Liver (tissue), 7 donors: ENCODE measurements at regions not wholly inside any gene's neighbourhood (a gene's known extent, or its start where the extent isn't known, plus 50 kb on each side); places are given as distances from the start of the nearest gene placed in this dataset.

Experiments
- DNase-seq: peaks from one replicate; pipeline ENCODE4 v3.0.0-alpha.2; 2017; ENCODE audit warnings: low spot score
- H3K27ac ChIP-seq, 2 donors: one replicate each; pipeline ENCODE4 v1.7.0; 2013; ENCODE audit warnings: inconsistent platforms in 2 of 2, low read length in 2 of 2, control low read depth in 1 of 2, low read depth in 1 of 2, mild to moderate bottlenecking in 1 of 2
- H3K27me3 ChIP-seq, 4 donors: one replicate each; pipeline versions ENCODE4 v1.6.1 to v1.7.0; 2013; ENCODE audit warnings: low read length in 3 of 4, inconsistent platforms in 1 of 4, mild to moderate bottlenecking in 1 of 4, moderate library complexity in 1 of 4; ENCODE audit not compliant: control insufficient read depth in 4 of 4, insufficient read depth in 4 of 4
- H3K36me3 ChIP-seq, 4 donors: one replicate each; pipeline versions ENCODE4 v1.6.1 to v1.7.0; 2013; ENCODE audit warnings: low read length in 3 of 4, mild to moderate bottlenecking in 3 of 4, low read depth in 1 of 4, moderate library complexity in 1 of 4; ENCODE audit not compliant: control insufficient read depth in 4 of 4, insufficient read depth in 3 of 4
- H3K4me1 ChIP-seq, 4 donors: one replicate each; pipeline versions ENCODE4 v1.6.1 to v1.7.0; 2013; ENCODE audit warnings: low read length in 3 of 4, mild to moderate bottlenecking in 3 of 4, moderate library complexity in 1 of 4; ENCODE audit not compliant: control insufficient read depth in 4 of 4, insufficient read depth in 4 of 4
- H3K4me3 ChIP-seq, 3 donors: one replicate each; pipeline versions ENCODE4 v1.6.1 to v1.7.0; 2013; ENCODE audit warnings: low read length in 3 of 3, control low read depth in 1 of 3, low read depth in 1 of 3, mild to moderate bottlenecking in 1 of 3
- H3K9ac ChIP-seq, 2 donors: one replicate each; pipeline ENCODE4 v1.7.0; 2013; ENCODE audit warnings: low read length in 2 of 2, mild to moderate bottlenecking in 2 of 2, moderate library complexity in 2 of 2, control low read depth in 1 of 2, low read depth in 1 of 2
- H3K9me3 ChIP-seq, 4 donors: one replicate each; pipeline versions ENCODE4 v1.6.1 to v1.7.0; 2013; ENCODE audit warnings: low read length in 3 of 4; ENCODE audit not compliant: control insufficient read depth in 4 of 4
- FOXA1 ChIP-seq: IDR thresholded peaks from 2 replicates; pipeline ENCODE4 v1.6.1; 2016; ENCODE audit warnings: antibody characterized with exemption
- HNF4G ChIP-seq: IDR thresholded peaks from 2 replicates; pipeline ENCODE4 v1.6.1; 2016; ENCODE audit warnings: antibody characterized with exemption
- JUND ChIP-seq, 2 donors: IDR thresholded peaks; 2 replicates each; pipeline ENCODE4 v1.6.1; 2016; ENCODE audit warnings: antibody characterized with exemption in 2 of 2
- RAD21 ChIP-seq, 2 donors: IDR thresholded peaks; 2 replicates each; pipeline ENCODE4 v1.6.1; 2016; ENCODE audit warnings: antibody characterized with exemption in 2 of 2, mild to moderate bottlenecking in 2 of 2
- REST ChIP-seq: IDR thresholded peaks from 2 replicates; pipeline ENCODE4 v1.6.1; 2016; ENCODE audit warnings: antibody characterized with exemption, mild to moderate bottlenecking
- TAF1 ChIP-seq: conservative IDR thresholded peaks from 2 replicates; pipeline ENCODE4 v1.6.1; 2016; ENCODE audit warnings: antibody characterized with exemption, mild to moderate bottlenecking
- YY1 ChIP-seq: IDR thresholded peaks from 2 replicates; pipeline ENCODE4 v1.6.1; 2016; ENCODE audit warnings: antibody characterized with exemption, mild to moderate bottlenecking
- WGBS: extraction: QIAGEN DNeasy Blood & Tissue Kit; methylation state at CpG from one replicate; pipeline ENCODE4 v1.1.7; 2013; 5-methylcytosine and 5-hydroxymethylcytosine counted together
- TF ChIP-seq, protein P1 (sequence below): IDR thresholded peaks from 2 replicates; pipeline ENCODE4 v1.6.1; 2016; ENCODE audit warnings: antibody characterized with exemption
- TF ChIP-seq, protein P2 (sequence below): IDR thresholded peaks from 2 replicates; pipeline ENCODE4 v1.6.1; 2016; ENCODE audit warnings: antibody characterized with exemption
- TF ChIP-seq, protein P3 (sequence below): IDR thresholded peaks from 2 replicates; pipeline ENCODE4 v1.6.1; 2016; ENCODE audit warnings: antibody characterized with exemption
- donor health status: healthy.
- donor health status: healthy.
- donor health status: healthy.
- donor health status: healthy.

GRCh38 chr12:125424909-125425308 lies 359.7 kb downstream of the AACS start:
- Histone ChIP-seq H3K4me1 (no peaks in the 10 kb centered on the region), H3K27me3 (peaks cover 0 to 5% (median 0%) of the 10 kb centered on the region in 4 donors), H3K9ac (no peak overlapping the region), H3K9me3 (peaks cover 0 to 1% (median 0%) of the 10 kb centered on the region in 4 donors), H3K36me3 (no peaks in the 10 kb centered on the region), H3K4me3 (no peak overlapping the region), H3K27ac (no peak overlapping the region)
- WGBS: 57% methylated on average over 3 of the region's 3 CpGs
- no peak for DNase-seq
- TF ChIP-seq TAF1: no peak
- TF ChIP-seq REST: no peak
- TF ChIP-seq, protein P1, sequence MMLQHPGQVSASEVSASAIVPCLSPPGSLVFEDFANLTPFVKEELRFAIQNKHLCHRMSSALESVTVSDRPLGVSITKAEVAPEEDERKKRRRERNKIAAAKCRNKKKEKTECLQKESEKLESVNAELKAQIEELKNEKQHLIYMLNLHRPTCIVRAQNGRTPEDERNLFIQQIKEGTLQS: no peak
- TF ChIP-seq FOXA1: no peak
- TF ChIP-seq, protein P2, sequence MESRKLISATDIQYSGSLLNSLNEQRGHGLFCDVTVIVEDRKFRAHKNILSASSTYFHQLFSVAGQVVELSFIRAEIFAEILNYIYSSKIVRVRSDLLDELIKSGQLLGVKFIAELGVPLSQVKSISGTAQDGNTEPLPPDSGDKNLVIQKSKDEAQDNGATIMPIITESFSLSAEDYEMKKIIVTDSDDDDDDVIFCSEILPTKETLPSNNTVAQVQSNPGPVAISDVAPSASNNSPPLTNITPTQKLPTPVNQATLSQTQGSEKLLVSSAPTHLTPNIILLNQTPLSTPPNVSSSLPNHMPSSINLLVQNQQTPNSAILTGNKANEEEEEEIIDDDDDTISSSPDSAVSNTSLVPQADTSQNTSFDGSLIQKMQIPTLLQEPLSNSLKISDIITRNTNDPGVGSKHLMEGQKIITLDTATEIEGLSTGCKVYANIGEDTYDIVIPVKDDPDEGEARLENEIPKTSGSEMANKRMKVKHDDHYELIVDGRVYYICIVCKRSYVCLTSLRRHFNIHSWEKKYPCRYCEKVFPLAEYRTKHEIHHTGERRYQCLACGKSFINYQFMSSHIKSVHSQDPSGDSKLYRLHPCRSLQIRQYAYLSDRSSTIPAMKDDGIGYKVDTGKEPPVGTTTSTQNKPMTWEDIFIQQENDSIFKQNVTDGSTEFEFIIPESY: no peak
- TF ChIP-seq RAD21 (IDR thresholded peaks at IDR 0.05): no peak
- TF ChIP-seq, protein P3, sequence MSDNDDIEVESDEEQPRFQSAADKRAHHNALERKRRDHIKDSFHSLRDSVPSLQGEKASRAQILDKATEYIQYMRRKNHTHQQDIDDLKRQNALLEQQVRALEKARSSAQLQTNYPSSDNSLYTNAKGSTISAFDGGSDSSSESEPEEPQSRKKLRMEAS: no peak
- no peak for TF ChIP-seq JUND (IDR thresholded peaks at IDR 0.05)

DNA sequence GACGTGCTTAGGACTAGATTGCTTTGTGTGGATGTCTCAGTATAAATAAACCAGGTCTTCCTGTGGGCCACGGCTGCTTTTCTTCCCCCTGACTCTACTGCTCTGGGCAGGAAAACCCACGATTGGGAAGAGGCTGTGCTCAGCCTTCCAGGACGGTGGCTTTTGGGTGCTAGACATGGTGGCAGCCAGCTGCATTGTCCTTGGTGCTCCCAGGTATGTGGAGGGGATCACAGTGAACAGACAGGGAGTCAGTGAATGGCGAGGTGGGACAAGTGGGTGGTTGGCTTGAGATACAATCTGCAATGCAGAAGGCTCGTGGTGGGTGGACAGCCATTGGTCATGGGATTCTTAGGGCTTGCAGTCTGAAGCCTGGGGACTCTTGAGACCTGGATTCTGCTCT lies 366.3 kb downstream of the AACS start:
- H3K27ac ChIP-seq: no peak overlapping the region
- H3K4me3 ChIP-seq: no peak overlapping the region
- TF ChIP-seq, protein P2: no peak
- TF ChIP-seq YY1: no peak
- DNase-seq: no peak
- no peaks in the 10 kb centered on the region for H3K9me3 ChIP-seq
- WGBS: 64% methylated on average over 6 of the region's 6 CpGs
- no peaks in the 10 kb centered on the region for H3K4me1 ChIP-seq
- peaks cover 0 to 5% (median 2%) of the 10 kb centered on the region in 4 donors for H3K27me3 ChIP-seq
- H3K9ac ChIP-seq: no peak overlapping the region
- no peaks in the 10 kb centered on the region for H3K36me3 ChIP-seq

GRCh38 chr12:125434131-125434530 lies 368.9 kb downstream of the AACS start:
- DNase-seq: no peak
- Histone ChIP-seq H3K4me3 (no peak overlapping the region), H3K36me3 (no peaks in the 10 kb centered on the region), H3K27ac (no peak overlapping the region), H3K9me3 (no peaks in the 10 kb centered on the region), H3K9ac (no peak overlapping the region), H3K27me3 (peaks cover 0 to 3% (median 2%) of the 10 kb centered on the region in 4 donors), H3K4me1 (no peaks in the 10 kb centered on the region)
- 89% methylated on average over 9 of the region's 9 CpGs for WGBS
- TF ChIP-seq HNF4G: no peak
- TF ChIP-seq, protein P3: no peak
